IPS-NIHi11 (cell line): ENCODE measurements at regions not wholly inside any gene's neighbourhood (a gene's known extent, or its start where the extent isn't known, plus 50 kb on each side); places are given as distances from the start of the nearest gene placed in this dataset.

Experiments used
- DNase-seq: peaks from one replicate; pipeline ENCODE4 v3.0.0; 2012; ENCODE audit warnings: mixed read lengths, low spot score

DNA sequence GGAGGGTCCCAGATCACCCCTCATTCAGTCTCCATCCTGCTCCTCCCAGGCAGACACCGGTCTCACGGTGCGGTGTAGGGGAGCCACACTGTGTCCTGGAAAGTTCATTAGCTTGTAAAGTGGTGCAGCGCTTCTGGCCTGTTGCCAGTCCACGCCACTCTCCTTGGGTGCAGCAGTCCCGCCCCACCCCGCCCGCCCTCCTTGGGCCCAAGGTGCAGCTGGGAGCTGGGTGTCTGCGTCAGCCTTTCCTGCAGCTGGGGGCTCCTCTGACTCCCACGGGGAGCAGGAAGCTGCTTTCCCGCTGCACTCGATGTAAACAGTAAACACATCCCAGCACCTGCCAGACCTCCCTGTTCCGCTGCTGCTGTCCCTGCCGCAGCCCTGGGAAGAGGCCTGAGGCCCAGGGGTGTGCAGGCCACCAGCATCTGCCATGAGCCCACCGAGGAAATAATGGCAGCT is 53.8 kb upstream of the ASB18 start:
- DNase-seq: no peak

GRCh38 chr2:236318401-236318800 is 54.2 kb upstream of the ASB18 start:
- no peak for DNase-seq

- DNase-seq: no peak
Measured at GRCh38 chr2:236319036-236319435, 54.8 kb upstream of the ASB18 start.

DNA sequence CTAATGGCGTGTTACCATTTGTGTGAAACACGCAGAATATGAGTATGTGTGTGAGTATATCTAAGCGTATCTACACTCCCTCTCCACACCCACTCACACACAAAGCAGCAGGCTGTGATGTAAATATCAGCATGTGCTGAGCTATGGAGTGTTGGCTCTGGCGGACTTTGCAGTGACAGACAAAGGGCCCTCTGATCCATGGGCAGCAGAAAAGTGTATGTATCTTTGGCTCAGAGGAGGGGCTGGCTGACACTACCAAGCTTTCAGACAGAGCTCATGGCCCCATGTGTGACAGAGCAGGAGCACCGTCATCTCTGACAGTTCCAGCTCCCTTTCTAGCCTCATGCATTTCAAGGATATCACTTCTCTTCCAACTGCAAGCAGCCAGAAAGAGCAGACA is 57.2 kb upstream of the ASB18 start:
- no peak for DNase-seq

GRCh38 chr2:236333417-236334121 is 69.4 kb upstream of the ASB18 start:
- DNase-seq: no peak

- DNase-seq: no peak
Measured at GRCh38 chr2:236334122-236334876, 70.1 kb upstream of the ASB18 start.

GRCh38 chr2:236335696-236336574 is 71.7 kb upstream of the ASB18 start:
- DNase-seq: no peak

- DNase-seq: no peak
Measured at GRCh38 chr2:236336575-236337464, 72.6 kb upstream of the ASB18 start.

- no peak for DNase-seq
Measured at GRCh38 chr2:236337465-236338325, 73.5 kb upstream of the ASB18 start.

DNA sequence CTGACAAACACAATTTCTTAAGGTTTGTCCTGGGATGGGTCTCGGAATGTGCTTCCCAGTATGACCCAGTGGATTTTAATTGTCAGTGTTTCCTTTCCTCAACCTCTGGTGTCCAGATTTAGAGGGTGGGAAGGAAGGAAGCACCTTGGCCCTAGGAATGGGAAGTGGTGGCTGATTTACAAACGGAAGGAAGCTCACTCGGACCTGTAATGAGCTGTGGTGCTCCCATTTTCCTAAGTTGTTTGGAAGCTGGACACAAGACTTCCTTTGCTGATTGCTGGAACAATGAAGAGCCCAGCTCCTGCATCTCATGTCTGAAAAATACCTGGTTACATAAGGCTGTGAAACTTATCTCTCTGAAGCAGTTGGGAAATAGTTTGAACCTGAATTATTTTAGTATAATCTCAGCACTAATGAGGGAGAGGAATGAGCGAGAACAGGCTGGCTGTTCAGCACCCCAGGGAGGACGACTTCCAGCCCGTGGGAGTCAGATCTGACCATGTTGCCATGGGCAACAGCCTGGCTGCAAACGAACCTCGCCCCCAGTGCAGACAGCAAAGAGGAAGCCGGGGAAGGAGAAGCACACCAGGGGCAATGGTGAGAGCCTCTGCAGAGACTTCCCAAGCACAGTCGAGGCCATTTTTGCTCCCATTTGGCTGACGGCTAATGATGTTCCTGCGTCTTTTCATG is 74.4 kb upstream of the ASB18 start:
- peak; percentile 65 for DNase-seq

DNA sequence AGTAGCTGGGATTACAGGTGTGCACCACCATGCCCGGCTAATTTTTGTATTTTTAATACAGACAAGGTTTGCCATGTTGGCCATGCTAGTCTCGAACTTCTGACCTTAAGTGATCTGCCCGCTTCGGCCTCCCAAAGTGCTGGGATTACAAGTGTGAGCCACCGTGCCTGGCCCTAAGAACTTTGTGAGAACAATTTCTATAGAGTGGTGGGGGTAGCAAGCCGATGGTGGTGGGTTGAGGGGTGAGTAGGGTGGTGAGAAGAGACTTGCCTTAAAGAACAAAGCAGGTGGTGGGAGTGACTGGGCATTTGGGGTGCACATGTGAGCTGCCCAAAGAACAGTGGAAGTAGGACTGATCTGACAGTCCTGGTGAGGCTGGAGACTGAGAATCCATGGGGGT is 76.0 kb upstream of the ASB18 start:
- DNase-seq: no peak

DNA sequence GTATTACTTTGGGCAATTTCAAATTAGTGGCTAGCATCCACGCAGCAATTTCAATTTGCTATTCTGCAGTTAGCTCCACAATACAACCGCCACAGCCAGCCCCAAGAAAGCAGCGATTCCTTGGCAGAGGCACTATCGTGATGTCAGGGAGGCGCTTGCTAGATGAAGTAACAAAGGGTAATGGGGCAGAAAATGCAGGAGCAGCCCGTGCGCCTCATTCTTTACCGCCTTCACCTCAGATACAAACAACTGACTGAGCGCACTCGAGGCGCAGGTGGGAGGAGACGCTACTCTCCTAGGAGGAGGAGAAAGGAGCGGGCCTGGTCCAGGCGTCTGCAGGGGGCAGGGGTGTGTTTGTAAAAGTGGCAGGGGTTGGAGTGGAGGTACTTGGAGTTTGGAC is 76.9 kb upstream of the ASB18 start:
- DNase-seq: no peak

DNA sequence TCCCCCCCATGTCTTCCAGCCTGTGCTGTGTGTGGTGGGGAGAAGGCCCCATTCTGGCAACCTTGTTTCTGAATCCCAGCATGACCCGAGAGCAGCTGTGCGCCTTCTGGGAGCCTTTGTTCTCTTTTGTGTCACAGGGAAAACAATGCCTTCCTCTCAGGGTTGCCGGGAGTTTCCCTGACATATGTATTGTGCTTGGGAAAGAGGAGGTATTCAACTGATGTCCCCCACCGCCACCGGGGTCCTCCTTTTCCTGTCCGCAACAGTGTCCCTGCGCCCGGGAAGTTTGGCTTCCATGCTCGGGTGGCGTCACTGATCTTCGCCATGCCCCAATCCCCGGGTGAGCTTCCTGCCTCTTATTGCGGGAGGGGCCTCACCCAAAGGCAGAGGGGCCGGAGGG is 77.5 kb upstream of the ASB18 start:
- DNase-seq: peak; percentile 48

- DNase-seq: no peak
Measured at GRCh38 chr2:236342507-236342906, 78.3 kb upstream of the ASB18 start.

- no peak for DNase-seq
Measured at GRCh38 chr2:236342951-236343350, 78.7 kb upstream of the ASB18 start.

- peak; percentile 79 for DNase-seq
Measured at GRCh38 chr2:236343400-236344161, 79.4 kb upstream of the ASB18 start.

DNA sequence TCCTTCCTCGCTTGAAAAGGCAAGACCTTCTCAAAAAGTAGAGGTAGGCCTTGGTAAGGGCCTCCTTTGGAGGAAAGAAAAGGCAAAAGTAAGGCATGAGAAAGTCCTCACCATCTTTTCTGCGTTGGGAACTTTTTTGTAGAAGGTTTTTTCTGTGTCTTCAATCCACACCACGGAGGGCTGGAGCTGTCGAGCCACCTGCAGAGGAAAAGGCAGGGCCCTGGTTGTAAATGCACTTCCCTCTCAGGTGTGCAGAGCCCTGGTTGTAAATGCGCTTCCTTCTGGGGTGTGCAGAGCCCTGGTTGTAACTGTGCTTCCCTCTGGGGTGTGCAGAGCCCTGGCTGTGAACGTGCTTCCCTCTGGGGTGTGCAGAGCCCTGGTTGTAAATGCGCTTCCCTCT is 80.2 kb upstream of the ASB18 start:
- DNase-seq: no peak

GRCh38 chr2:236345081-236345714 is 81.0 kb upstream of the ASB18 start:
- DNase-seq: no peak

DNA sequence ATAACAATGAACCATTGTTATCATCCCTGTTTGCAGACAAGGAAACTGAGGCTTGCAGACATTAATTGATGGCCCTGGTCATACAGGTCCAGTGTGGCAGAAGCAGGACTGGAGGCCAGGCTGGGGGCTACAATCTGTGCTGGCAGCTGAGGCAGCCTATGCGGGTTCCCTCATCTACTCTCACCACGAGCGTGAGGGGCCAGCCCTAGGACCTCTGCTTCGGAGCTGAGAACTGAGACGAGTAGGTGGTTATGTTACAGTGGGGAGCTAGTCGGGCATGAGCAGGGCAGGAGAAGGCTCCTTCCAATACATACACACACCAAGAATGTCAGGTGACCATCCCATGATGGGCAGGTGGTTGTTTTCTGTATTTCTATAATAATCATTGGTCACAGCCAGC is 82.2 kb upstream of the ASB18 start:
- no peak for DNase-seq
